ENCODE measurements at regions not wholly inside any gene's neighbourhood (a gene's known extent, or its start where the extent isn't known, plus 50 kb on each side); places are given as distances from the start of the nearest gene placed in this dataset.

DNA sequence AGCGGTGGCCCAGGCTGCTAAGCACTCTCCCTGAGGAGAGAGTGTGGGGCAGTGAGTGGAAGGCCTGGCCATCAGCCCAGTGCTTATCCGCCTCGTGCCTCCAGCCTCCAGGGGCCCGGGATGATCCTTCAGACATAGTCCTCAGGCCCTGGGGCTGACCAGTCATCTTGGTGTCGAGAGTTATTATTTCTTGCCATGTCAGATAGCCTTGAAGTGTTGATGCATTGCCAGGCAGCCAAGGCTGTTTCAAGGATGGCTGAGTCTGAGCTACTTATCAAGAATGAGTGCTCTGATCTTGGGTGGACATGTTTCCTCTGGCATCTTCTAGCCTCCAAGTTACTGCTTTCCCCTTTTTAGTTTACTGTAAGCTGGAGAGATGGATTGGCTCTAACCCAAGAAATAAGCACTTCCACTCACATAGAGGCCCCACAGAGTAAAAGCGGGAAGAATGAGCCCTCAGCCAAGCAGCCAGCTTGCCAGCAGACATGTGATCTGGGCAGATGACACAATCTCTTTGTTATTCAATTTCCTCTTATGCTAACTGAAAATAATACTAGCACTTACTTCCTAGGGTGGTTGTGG, 136.5 kb upstream of the NAMPT start:
- H3K4me1 Mint-ChIP-seq, result peaks cover 83% of the 10 kb centered on the region
- intact Hi-C loops (cut with micrococcal nuclease), result loop anchor here (10.0 kb wide), 1 partner anchor 896 kb away; the partner anchor contains the start of gene PUS7
- no peak for DNase-seq

DNA sequence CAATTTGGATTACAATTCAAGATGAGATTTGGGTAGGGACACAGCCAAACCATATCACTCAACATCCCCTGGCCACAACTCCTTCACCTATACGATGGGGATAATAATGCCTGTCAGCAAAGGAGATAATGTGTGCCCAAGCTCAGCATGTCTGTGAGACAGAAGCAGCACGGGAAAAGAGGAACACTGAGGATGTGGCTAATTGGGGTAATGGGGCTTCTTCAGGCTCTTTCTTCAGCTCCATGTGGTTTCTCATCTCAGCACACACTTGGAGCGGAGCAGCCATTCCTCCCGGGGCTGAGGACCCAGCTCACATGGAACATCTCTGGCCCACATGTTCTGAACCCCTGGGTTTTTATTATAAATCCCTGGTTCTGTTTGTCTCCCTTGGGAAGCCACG, 136.0 kb upstream of the NAMPT start:
- H3K4me1 Mint-ChIP-seq, result peaks cover 77% of the 10 kb centered on the region
- intact Hi-C loops (cut with micrococcal nuclease), result loop anchor here (10.0 kb wide), 1 partner anchor 896 kb away; the partner anchor contains the start of gene PUS7
- H3K4me3 Mint-ChIP-seq, result no peak overlapping the region
- peaks cover 4% of the 10 kb centered on the region for H3K36me3 Mint-ChIP-seq (ENCODE audit: low read depth)
- H3K27me3 Mint-ChIP-seq, result no peaks in the 10 kb centered on the region
- H3K9me3 Mint-ChIP-seq, result peaks cover 10% of the 10 kb centered on the region
- no peak for DNase-seq
- H3K27ac Mint-ChIP-seq, result peak overlapping the region; percentile 81

More for the DNA sequence above, 136.5 kb upstream of the NAMPT start:
- H3K36me3 Mint-ChIP-seq (ENCODE audit: low read depth), result peaks cover 2% of the 10 kb centered on the region
- H3K4me3 Mint-ChIP-seq, result peak overlapping the region; percentile 13
- H3K27ac Mint-ChIP-seq, result peak overlapping the region; percentile 81
- peaks cover 9% of the 10 kb centered on the region for H3K9me3 Mint-ChIP-seq
- H3K27me3 Mint-ChIP-seq, result no peaks in the 10 kb centered on the region

DNA sequence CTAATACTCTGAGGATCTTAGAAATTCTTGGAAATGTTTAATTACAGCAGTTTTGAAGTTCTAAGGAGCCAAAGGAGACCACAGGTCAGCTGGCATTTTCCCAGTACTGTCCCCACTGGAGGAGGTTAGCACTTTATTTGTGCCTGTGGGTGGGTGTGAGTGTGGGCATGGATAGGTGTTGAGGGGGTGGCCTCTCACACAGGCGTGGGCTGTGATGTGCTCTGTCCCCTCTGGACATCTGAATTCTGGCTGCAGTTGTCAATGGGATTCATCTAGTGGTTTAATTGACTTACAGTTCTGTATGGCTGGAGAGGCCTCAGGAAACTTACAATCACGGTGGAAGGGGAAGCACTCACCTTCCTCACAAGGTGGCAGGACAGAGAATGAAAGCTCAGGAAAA, 135.4 kb upstream of the NAMPT start:
- Mint-ChIP-seq H3K4me1 (peaks cover 72% of the 10 kb centered on the region), H3K27ac (peak overlapping the region; percentile 31)

DNA sequence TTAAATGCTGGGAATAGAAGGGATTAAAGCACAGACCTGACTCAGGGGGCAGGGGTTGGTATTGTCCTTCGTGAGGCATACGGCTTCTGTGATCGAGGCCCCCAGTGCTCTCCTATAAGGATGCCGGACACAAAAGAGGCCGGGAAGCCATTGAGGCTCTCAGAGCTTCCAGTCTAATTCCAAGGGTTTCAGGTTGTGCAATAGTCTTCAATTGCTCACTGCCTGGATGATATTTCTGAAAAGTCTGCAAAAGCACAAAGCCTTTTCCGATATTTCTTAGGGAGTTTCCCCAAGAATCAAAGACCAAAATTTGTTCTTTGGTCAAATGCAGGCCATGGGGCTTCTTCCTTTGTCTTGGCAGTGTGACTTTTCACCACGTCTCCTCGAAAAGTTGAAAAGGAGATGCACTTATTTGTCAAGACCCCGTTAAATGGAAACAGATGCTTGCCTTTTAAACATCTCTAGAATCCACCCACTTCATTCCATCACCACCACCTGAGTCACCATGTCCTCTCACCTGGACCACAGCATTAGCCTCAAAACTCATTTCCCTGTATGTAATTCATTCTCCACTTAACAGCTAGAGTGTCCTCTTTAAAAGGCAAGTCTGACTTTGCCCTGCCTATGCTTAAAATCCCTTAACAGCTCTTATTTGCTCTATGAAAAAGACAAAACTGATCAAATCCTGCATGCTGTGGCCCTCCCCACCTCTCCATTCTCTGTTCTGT, 134.8 kb upstream of the NAMPT start:
- no peak overlapping the region for H3K4me3 Mint-ChIP-seq
- no peak for DNase-seq
- H3K27me3 Mint-ChIP-seq, result no peaks in the 10 kb centered on the region
- peak overlapping the region; percentile 31 for H3K27ac Mint-ChIP-seq
- intact Hi-C loops (cut with micrococcal nuclease), result loop anchor here (1.0 to 10.0 kb wide), 3 partner anchors 13 to 895 kb away; partner anchors contain the start of gene PUS7
- H3K9me3 Mint-ChIP-seq, result peaks cover 10% of the 10 kb centered on the region
- H3K36me3 Mint-ChIP-seq (ENCODE audit: low read depth), result peaks cover 4% of the 10 kb centered on the region
- peaks cover 66% of the 10 kb centered on the region for H3K4me1 Mint-ChIP-seq

More for the DNA sequence above, 135.4 kb upstream of the NAMPT start:
- Mint-ChIP-seq H3K4me3 (no peak overlapping the region), H3K36me3 (ENCODE audit: low read depth) (peaks cover 4% of the 10 kb centered on the region), H3K9me3 (peaks cover 10% of the 10 kb centered on the region), H3K27me3 (no peaks in the 10 kb centered on the region)
- no peak for DNase-seq
- intact Hi-C loops (cut with micrococcal nuclease), result loop anchor here (10.0 kb wide), 1 partner anchor 895 kb away; the partner anchor contains the start of gene PUS7

DNA sequence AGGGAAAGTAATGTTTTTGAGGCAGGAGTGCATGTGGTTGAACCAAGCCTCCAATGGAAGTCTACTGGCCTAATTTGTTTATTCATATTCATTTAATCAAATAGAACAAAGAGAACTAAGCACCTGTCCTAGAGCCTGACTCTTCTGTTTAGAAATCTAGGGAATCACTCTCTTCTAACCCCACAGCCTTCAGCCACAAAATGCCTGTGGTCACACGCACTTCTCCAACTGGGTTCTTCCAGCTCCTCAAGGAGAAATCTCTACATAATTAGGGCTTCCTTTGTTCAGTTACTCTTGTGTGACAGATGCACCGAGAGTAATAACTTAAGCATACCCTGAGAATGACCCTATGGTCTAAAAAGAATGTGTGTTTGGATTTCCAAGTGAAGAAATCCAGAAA, 133.7 kb upstream of the NAMPT start:
- peaks cover 56% of the 10 kb centered on the region for H3K4me1 Mint-ChIP-seq
- H3K27ac Mint-ChIP-seq, result peak overlapping the region; percentile 15

DNA sequence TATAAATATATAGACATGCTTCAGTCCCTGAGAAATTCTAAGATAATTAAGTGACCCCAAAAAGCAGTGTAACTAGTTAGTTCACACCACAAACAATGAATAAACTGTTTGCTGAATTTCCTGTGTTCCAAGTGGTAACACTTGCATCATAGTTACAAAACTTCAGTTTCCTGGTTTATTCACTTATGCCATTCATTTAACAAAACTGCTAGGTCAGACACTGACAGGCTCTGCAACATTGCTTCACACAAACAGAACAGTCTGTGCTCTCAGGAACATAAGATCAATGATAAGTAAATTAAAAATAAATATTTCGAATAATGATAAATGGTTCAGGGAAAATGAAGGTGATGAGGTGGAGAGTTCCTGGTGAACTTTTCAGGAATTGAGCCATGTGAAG, 133.3 kb upstream of the NAMPT start:
- no peak for DNase-seq
- Mint-ChIP-seq H3K9me3 (peaks cover 10% of the 10 kb centered on the region), H3K27ac (no peak overlapping the region)

More for the DNA sequence above, 133.7 kb upstream of the NAMPT start:
- DNase-seq, result no peak
- H3K9me3 Mint-ChIP-seq, result peaks cover 10% of the 10 kb centered on the region
- intact Hi-C loops (cut with micrococcal nuclease), result no loop called here
- H3K4me3 Mint-ChIP-seq, result no peak overlapping the region
- no peaks in the 10 kb centered on the region for H3K27me3 Mint-ChIP-seq
- H3K36me3 Mint-ChIP-seq (ENCODE audit: low read depth), result peaks cover 4% of the 10 kb centered on the region

DNA sequence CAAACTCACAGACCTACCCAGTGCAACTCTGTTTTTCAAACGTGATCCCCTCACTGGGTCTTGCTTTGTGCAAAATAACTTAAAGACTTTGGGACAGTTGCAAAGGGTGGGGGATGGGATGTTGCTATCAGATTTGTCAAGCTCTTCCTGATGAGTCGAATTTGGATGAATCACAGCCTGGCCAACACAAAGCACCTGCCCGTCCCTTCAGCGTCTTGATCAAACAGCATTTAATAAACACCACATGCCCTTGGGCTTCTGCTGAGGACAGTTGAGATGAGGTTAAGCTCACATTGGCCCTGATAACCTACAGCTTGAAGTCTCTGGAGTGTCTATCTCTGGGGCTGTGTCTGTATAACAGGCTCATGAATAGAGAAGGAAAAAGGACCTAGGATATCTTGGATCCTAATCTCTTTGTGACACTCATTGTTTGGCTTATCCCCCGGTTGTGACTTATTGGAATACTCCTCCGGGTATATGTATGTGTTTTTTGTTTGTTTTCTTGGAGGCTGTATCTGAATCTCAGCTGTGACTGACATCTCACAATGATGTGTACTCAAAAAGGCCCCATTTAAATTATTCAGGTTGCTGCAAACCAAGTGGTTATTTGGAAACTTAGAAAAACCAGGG, 132.6 kb upstream of the NAMPT start:
- Mint-ChIP-seq H3K27me3 (no peaks in the 10 kb centered on the region), H3K4me1 (peaks cover 45% of the 10 kb centered on the region), H3K9me3 (peaks cover 10% of the 10 kb centered on the region), H3K4me3 (no peak overlapping the region), H3K36me3 (ENCODE audit: low read depth) (peaks cover 4% of the 10 kb centered on the region), H3K27ac (no peak overlapping the region)
- DNase-seq, result no peak
- intact Hi-C loops (cut with micrococcal nuclease), result no loop called here

More for the DNA sequence above, 133.3 kb upstream of the NAMPT start:
- H3K36me3 Mint-ChIP-seq (ENCODE audit: low read depth), result peaks cover 4% of the 10 kb centered on the region
- no peaks in the 10 kb centered on the region for H3K27me3 Mint-ChIP-seq
- H3K4me1 Mint-ChIP-seq, result peaks cover 52% of the 10 kb centered on the region
- intact Hi-C loops (cut with micrococcal nuclease), result no loop called here
- no peak overlapping the region for H3K4me3 Mint-ChIP-seq

DNA sequence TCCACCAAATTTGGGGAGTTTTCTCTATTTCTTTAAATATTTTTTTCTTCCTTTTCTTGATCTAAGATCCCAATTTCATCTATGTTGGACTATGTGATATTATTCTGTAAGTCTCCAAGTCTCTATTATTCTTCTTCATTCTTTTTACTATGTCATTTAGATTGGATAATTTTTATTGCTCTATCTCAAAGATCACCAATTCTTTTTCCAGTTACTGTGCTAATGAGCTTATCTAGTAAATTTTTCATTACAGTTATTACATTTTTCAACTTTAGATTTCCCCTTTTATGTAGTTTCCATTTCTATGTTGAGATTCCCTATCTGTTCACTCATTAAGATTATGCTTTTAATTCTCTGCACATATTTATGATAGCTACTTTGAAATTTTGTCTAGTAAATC, 131.6 kb upstream of the NAMPT start:
- Mint-ChIP-seq H3K9me3 (peaks cover 14% of the 10 kb centered on the region), H3K27me3 (peaks cover 4% of the 10 kb centered on the region), H3K4me3 (no peak overlapping the region), H3K36me3 (ENCODE audit: low read depth) (peaks cover 5% of the 10 kb centered on the region), H3K4me1 (peaks cover 36% of the 10 kb centered on the region), H3K27ac (no peak overlapping the region)
- DNase-seq, result no peak
- intact Hi-C loops (cut with micrococcal nuclease), result no loop called here

DNA sequence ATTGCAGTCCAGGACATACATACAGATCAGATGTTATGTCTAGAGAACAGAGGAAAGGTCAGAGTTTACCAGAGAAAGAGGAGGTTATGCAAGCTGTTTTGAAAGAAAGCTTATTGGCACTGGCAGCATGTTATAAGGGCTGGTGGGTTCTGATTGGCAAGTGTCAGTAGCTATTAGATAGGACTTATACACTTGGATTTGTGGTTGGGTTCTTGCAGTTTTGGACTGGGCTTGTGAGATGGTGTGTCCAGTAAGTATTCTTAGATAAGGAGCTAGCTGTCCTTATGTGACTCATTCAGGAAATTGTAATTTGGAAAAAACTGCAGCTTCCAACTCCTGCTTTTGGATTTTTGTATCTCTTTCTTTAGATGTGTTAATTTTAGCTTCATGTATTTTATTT, 130.7 kb upstream of the NAMPT start:
- peaks cover 31% of the 10 kb centered on the region for H3K4me1 Mint-ChIP-seq
- H3K27ac Mint-ChIP-seq, result no peak overlapping the region
- peaks cover 5% of the 10 kb centered on the region for H3K27me3 Mint-ChIP-seq
- H3K4me3 Mint-ChIP-seq, result no peak overlapping the region
- DNase-seq, result no peak
- intact Hi-C loops (cut with micrococcal nuclease), result no loop called here
- H3K36me3 Mint-ChIP-seq (ENCODE audit: low read depth), result peaks cover 5% of the 10 kb centered on the region
- H3K9me3 Mint-ChIP-seq, result peaks cover 13% of the 10 kb centered on the region

DNA sequence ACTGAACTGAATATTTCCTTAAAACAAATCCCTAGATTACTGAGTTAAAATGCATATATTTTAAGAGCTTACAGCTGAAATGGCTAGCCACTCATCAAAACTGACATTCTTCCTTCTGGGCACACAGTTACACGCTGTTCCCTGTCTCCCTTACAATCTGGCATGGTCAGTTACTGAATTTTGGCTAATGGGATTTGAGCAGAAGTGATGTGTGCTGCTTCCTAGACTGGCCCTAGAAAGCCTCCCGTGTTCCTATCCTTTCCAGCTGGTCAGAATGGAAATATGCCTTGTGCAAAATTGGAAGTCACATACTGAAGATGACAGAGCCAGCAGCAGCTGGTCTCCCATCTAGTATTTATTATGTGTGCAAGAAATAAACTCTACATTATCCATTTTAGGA, 128.7 kb upstream of the NAMPT start:
- peaks cover 15% of the 10 kb centered on the region for H3K4me1 Mint-ChIP-seq
- DNase-seq, result no peak
- H3K4me3 Mint-ChIP-seq, result no peak overlapping the region
- H3K36me3 Mint-ChIP-seq (ENCODE audit: low read depth), result peaks cover 5% of the 10 kb centered on the region
- peaks cover 5% of the 10 kb centered on the region for H3K27me3 Mint-ChIP-seq
- no peak overlapping the region for H3K27ac Mint-ChIP-seq
- peaks cover 13% of the 10 kb centered on the region for H3K9me3 Mint-ChIP-seq
- intact Hi-C loops (cut with micrococcal nuclease), result no loop called here

DNA sequence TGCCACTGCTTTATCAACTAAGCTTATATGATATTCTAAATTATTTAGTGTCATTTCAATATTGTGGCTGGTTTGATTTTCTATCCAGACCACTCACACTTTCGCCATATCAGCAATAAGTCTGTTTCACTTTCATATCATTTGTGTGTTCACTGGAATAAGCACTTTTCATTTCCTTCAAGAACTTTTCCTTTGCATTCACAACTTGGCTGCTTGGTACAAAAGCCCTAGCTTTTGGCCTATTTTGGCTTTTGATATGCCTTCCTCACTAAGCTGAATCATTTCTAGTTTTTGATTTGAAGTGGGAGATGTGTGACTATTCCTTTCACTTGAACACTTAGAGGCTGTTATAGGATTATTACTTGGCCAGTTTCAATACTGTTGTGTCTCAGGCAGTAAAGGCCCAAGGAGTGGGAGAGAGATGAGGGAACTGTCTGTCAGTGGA, 120.9 kb upstream of the NAMPT start:
- DNase-seq, result no peak
- no peaks in the 10 kb centered on the region for H3K36me3 Mint-ChIP-seq (ENCODE audit: low read depth)
- H3K4me1 Mint-ChIP-seq, result peaks cover 18% of the 10 kb centered on the region
- H3K4me3 Mint-ChIP-seq, result peak overlapping the region; percentile 16
- H3K27me3 Mint-ChIP-seq, result peaks cover 3% of the 10 kb centered on the region
- intact Hi-C loops (cut with micrococcal nuclease), result loop anchor here (1.0 to 5.0 kb wide), 13 partner anchors 14 to 465 kb away; no protein-coding TSS in a partner anchor
- peak overlapping the region; percentile 49 for H3K27ac Mint-ChIP-seq
- peaks cover 7% of the 10 kb centered on the region for H3K9me3 Mint-ChIP-seq

DNA sequence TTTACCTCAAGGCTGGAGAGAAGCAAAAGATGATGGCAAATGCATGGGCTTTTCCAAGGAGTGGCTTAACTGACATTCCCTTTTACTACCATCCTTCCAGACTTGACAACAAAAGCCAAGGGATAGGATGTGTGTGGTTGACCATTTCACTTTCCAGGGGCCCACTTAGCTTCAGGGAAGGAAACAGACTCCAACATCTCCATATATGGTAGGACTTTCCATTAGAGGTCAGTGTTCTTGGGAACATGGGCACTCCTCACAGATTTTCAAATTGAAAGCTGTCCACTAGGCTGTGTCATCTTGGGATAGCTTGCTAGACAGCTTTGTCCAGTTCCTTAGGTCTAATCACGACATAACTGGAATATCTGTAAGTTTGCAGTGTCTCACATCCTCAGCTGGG, 118.1 kb upstream of the NAMPT start:
- H3K27ac Mint-ChIP-seq, result no peak overlapping the region
- H3K4me1 Mint-ChIP-seq, result peaks cover 13% of the 10 kb centered on the region
- intact Hi-C loops (cut with micrococcal nuclease), result no loop called here
- peaks cover 17% of the 10 kb centered on the region for H3K9me3 Mint-ChIP-seq
- H3K36me3 Mint-ChIP-seq (ENCODE audit: low read depth), result no peaks in the 10 kb centered on the region
- DNase-seq, result no peak
- H3K4me3 Mint-ChIP-seq, result no peak overlapping the region
- peaks cover 9% of the 10 kb centered on the region for H3K27me3 Mint-ChIP-seq

DNA sequence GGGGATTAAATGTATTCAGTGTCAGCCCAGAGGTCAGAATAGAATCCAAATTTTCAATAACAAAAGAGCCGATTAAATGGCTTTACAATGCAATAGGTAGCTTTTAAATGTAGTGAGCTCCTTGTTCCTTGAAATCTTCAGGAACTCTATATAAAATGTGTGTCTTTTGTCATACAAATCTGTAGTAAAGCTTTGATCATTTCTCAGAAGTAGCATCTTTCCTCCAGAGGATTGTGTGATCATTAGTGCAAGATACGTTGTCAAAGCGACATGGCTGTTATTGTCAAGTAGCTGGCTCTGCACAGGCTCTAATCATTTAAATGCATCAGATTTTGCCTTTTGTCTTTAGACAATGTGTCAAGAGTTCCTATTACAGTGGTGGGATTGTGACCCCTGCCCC, 116.1 kb upstream of the NAMPT start:
- no peaks in the 10 kb centered on the region for H3K36me3 Mint-ChIP-seq (ENCODE audit: low read depth)
- peaks cover 6% of the 10 kb centered on the region for H3K4me1 Mint-ChIP-seq
- no peak overlapping the region for H3K27ac Mint-ChIP-seq
- peaks cover 13% of the 10 kb centered on the region for H3K27me3 Mint-ChIP-seq
- peaks cover 30% of the 10 kb centered on the region for H3K9me3 Mint-ChIP-seq
- DNase-seq, result no peak
- no peak overlapping the region for H3K4me3 Mint-ChIP-seq
- intact Hi-C loops (cut with micrococcal nuclease), result no loop called here

DNA sequence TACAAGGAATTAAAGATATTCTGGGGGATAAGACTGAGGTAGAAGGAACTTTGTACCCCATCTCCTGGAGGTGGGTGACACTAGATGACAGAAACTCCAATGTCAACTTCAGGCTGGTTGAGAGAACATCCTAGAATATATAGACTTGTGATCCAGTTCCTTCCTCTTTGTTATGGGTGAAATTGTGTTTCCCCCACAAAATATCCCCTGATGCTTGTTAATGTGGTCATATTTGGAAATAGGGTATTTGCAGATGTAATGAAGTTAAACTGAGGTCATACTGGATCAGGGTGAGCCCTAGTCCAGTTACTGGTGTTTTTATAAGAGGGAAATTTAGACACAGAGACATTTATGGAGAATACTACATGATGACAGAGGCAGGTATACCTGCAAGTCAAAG, 114.0 kb upstream of the NAMPT start:
- H3K4me1 Mint-ChIP-seq, result no peaks in the 10 kb centered on the region
- no peak overlapping the region for H3K27ac Mint-ChIP-seq
- intact Hi-C loops (cut with micrococcal nuclease), result no loop called here
- H3K27me3 Mint-ChIP-seq, result peaks cover 20% of the 10 kb centered on the region
- H3K4me3 Mint-ChIP-seq, result no peak overlapping the region
- no peak for DNase-seq
- H3K9me3 Mint-ChIP-seq, result peaks cover 31% of the 10 kb centered on the region
- H3K36me3 Mint-ChIP-seq (ENCODE audit: low read depth), result no peaks in the 10 kb centered on the region
